PFSK-1 (cell line): ENCODE measurements at regions not wholly inside any gene's neighbourhood (a gene's known extent, or its start where the extent isn't known, plus 50 kb on each side); places are given as distances from the start of the nearest gene placed in this dataset.

Source experiments
- FOXP2 ChIP-seq: optimal IDR thresholded peaks from 2 replicates; pipeline ENCODE3; 2011; ENCODE audit warnings: borderline replicate concordance, control low read depth, inconsistent platforms; ENCODE audit not compliant: insufficient read depth; ENCODE audit errors: extremely low read length, extremely low read depth
- POLR2AphosphoS5 ChIP-seq: IDR thresholded peaks from 2 replicates; pipeline ENCODE4 v1.6.1; 2012; ENCODE audit warnings: low read depth, mild to moderate bottlenecking, control low read depth, low read length, moderate library complexity
- REST ChIP-seq, 2 experiments: IDR thresholded peaks; 2 replicates each; pipeline versions ENCODE4 v1.6.1 to v1.8.0; 2011 to 2012; ENCODE audit warnings: low read depth in 2 of 2, low read length in 2 of 2, control low read depth in 1 of 2, inconsistent platforms in 1 of 2, mild to moderate bottlenecking in 1 of 2, moderate library complexity in 1 of 2; ENCODE audit not compliant: insufficient read depth in 1 of 2
- SIN3A ChIP-seq: IDR thresholded peaks from 2 replicates; pipeline ENCODE4 v1.6.1; 2012; ENCODE audit warnings: mild to moderate bottlenecking, low read length, moderate library complexity, borderline replicate concordance; ENCODE audit not compliant: insufficient read depth
- TAF1 ChIP-seq: IDR thresholded peaks from 2 replicates; pipeline ENCODE4 v1.6.1; 2012; ENCODE audit warnings: low read length, control low read depth, borderline replicate concordance; ENCODE audit not compliant: insufficient read depth

- no peak for TF ChIP-seq POLR2AphosphoS5
- TF ChIP-seq REST (IDR thresholded peaks at IDR 0.05; ENCODE audit: insufficient read depth in 1 of 2, low read depth in 2 of 2, low read length in 2 of 2), result no peak
- TF ChIP-seq TAF1, result no peak
- no peak for TF ChIP-seq SIN3A
- TF ChIP-seq FOXP2, result no peak
Measured at GRCh38 chr1:95951371-95952102, 717.5 kb downstream of the RWDD3 start.
